H1 (cell line): ENCODE measurements at regions not wholly inside any gene's neighbourhood (a gene's known extent, or its start where the extent isn't known, plus 50 kb on each side); places are given as distances from the start of the nearest gene placed in this dataset.

Experiments
- CTCF ChIA-PET: fragments of 300-600 bp; sonication (Branson Sonifier 250); formaldehyde crosslinking; loops from one replicate; lab custom pipeline; 2021; ENCODE audit not compliant: partially characterized antibody; lab: Charles Lee
- POLR2A ChIA-PET: fragments of 300-600 bp; sonication (Branson Sonifier 250); formaldehyde crosslinking; loops from one replicate; lab custom pipeline; 2021; ENCODE audit warnings: inconsistent platforms; ENCODE audit not compliant: partially characterized antibody; lab: Charles Lee
- DNase-seq, 2 experiments: peaks; one replicate each; pipeline versions ENCODE4 v3.0.0 to v3.0.0-alpha.2; 2010 to 2022; ENCODE audit warnings: low spot score in 2 of 2, low read depth in 1 of 2, mixed read lengths in 1 of 2
- FAIRE-seq: peaks from 2 replicates; lab custom pipeline; 2011; peaks lifted over from hg19 to GRCh38; lab: Jason Lieb, UNC
- H2AFZ ChIP-seq: 2 replicates; pipeline ENCODE4 v1.8.1; 2012; ENCODE audit warnings: low read length, inconsistent platforms
- H2AK5ac ChIP-seq: 2 replicates; pipeline ENCODE4 v1.6.1; 2013; ENCODE audit warnings: low read depth, low read length
- H2BK120ac ChIP-seq: replicated peaks from 2 replicates; pipeline ENCODE3; 2013; ENCODE audit warnings: low read depth, low read length, inconsistent platforms
- H2BK12ac ChIP-seq: 2 replicates; pipeline ENCODE4 v1.6.1; 2013; ENCODE audit warnings: low read depth, low read length
- H2BK15ac ChIP-seq: 2 replicates; pipeline ENCODE4 v1.6.1; 2013; ENCODE audit warnings: low read length
- H2BK20ac ChIP-seq: 2 replicates; pipeline ENCODE4 v1.6.1; 2013; ENCODE audit warnings: low read length
- H2BK5ac ChIP-seq: 2 replicates; pipeline ENCODE4 v1.6.1; 2013; ENCODE audit warnings: low read depth, low read length
- H3K14ac ChIP-seq: 2 replicates; pipeline ENCODE4 v1.6.1; 2013; ENCODE audit warnings: inconsistent platforms; ENCODE audit not compliant: insufficient read length
- H3K18ac ChIP-seq: 2 replicates; pipeline ENCODE4 v1.6.1; 2013; ENCODE audit warnings: low read length; ENCODE audit errors: extremely low read depth
- H3K23ac ChIP-seq: 2 replicates; pipeline ENCODE4 v1.6.1; 2013; ENCODE audit warnings: inconsistent platforms; ENCODE audit not compliant: insufficient read length
- H3K23me2 ChIP-seq: 2 replicates; pipeline ENCODE4 v1.6.1; 2013; ENCODE audit warnings: low read depth, low read length
- H3K27ac ChIP-seq: 2 replicates; pipeline ENCODE4 v1.6.1; 2011; ENCODE audit warnings: low read depth, low read length, inconsistent platforms
- H3K27me3 ChIP-seq, 4 experiments: replicated peaks in 1 of 4; 1 replicate in 1 of 4; 2 replicates in 3 of 4; pipeline versions ENCODE4 v1.6.1 to v1.8.1; 2011 to 2013; ENCODE audit warnings: low read length in 3 of 4, mild to moderate bottlenecking in 3 of 4, inconsistent platforms in 2 of 4, mixed read lengths in 2 of 4, moderate library complexity in 1 of 4; ENCODE audit not compliant: control insufficient read depth in 3 of 4, insufficient read depth in 3 of 4; ENCODE audit errors: extremely low read depth in 1 of 4
- H3K36me3 ChIP-seq, 4 experiments: 2 replicates each; pipeline versions ENCODE4 v1.6.1 to v1.8.1; 2011 to 2013; ENCODE audit warnings: mild to moderate bottlenecking in 4 of 4, low read length in 3 of 4, moderate library complexity in 2 of 4, control low read depth in 1 of 4, inconsistent platforms in 1 of 4; ENCODE audit not compliant: insufficient read depth in 4 of 4, control insufficient read depth in 2 of 4
- H3K4ac ChIP-seq: replicated peaks from 2 replicates; pipeline ENCODE3; 2013; ENCODE audit warnings: low read length, low read depth, mixed read lengths, inconsistent platforms; ENCODE audit not compliant: insufficient read length
- H3K4me1 ChIP-seq, 4 experiments: replicated peaks in 1 of 4; 1 replicate in 1 of 4; 2 replicates in 3 of 4; pipeline versions ENCODE4 v1.6.1 to v1.8.1; 2011 to 2013; ENCODE audit warnings: low read length in 3 of 4, inconsistent platforms in 2 of 4, mixed read lengths in 1 of 4; ENCODE audit not compliant: insufficient read depth in 4 of 4, control insufficient read depth in 3 of 4
- H3K4me2 ChIP-seq, 2 experiments: 2 replicates each; pipeline versions ENCODE4 v1.6.1 to v1.8.1; 2011 to 2013; ENCODE audit warnings: low read depth in 2 of 2, low read length in 2 of 2, control low read depth in 1 of 2, inconsistent platforms in 1 of 2, mild to moderate bottlenecking in 1 of 2; ENCODE audit not compliant: insufficient read depth in 1 of 2
- H3K4me3 ChIP-seq, 4 experiments: fragments of 200-600, 300-600 bp in 1 of 4; sonication (generic), shearing (Covaris generic), sonication (Bioruptor Twin) in 1 of 4; 2 replicates each; pipeline versions ENCODE4 v1.5.1 to v1.8.1; 2011 to 2016; ENCODE audit warnings: low read length in 4 of 4, low read depth in 3 of 4, control low read depth in 2 of 4, inconsistent platforms in 2 of 4, mild to moderate bottlenecking in 2 of 4, mixed read lengths in 1 of 4, moderate library complexity in 1 of 4; ENCODE audit not compliant: insufficient read depth in 2 of 4; ENCODE audit errors: extremely low read depth in 1 of 4
- H3K56ac ChIP-seq: replicated peaks from 2 replicates; pipeline ENCODE3; 2013; ENCODE audit warnings: low read depth, mild to moderate bottlenecking, mixed read lengths, low read length, inconsistent platforms; ENCODE audit not compliant: insufficient read length
- H3K79me1 ChIP-seq: 2 replicates; pipeline ENCODE4 v1.6.1; 2013; ENCODE audit warnings: low read depth, low read length, control low read depth
- H3K79me2 ChIP-seq, 2 experiments: 2 replicates each; pipeline versions ENCODE4 v1.6.1 to v1.8.1; 2012 to 2013; ENCODE audit warnings: low read length in 2 of 2, mild to moderate bottlenecking in 2 of 2, inconsistent platforms in 1 of 2; ENCODE audit not compliant: insufficient read depth in 2 of 2, control insufficient read depth in 1 of 2
- H3K9ac ChIP-seq, 4 experiments: replicated peaks in 1 of 4; 1 replicate in 1 of 4; 2 replicates in 3 of 4; pipeline versions ENCODE4 v1.6.1 to v1.8.1; 2011 to 2013; ENCODE audit warnings: low read depth in 3 of 4, low read length in 3 of 4, control low read depth in 2 of 4, mild to moderate bottlenecking in 2 of 4, moderate library complexity in 2 of 4, inconsistent platforms in 1 of 4; ENCODE audit errors: extremely low read depth in 1 of 4
- H3K9me3 ChIP-seq, 2 experiments: 2 replicates each; pipeline versions ENCODE4 v1.6.1 to v1.8.1; 2012 to 2013; ENCODE audit warnings: mild to moderate bottlenecking in 2 of 2, moderate library complexity in 2 of 2, control low read depth in 1 of 2, inconsistent platforms in 1 of 2, low read depth in 1 of 2, low read length in 1 of 2, mixed read lengths in 1 of 2; ENCODE audit not compliant: insufficient read depth in 2 of 2
- H4K20me1 ChIP-seq, 2 experiments: replicated peaks in 1 of 2; 2 replicates each; pipeline versions ENCODE3 to v1.8.1; 2011 to 2013; ENCODE audit warnings: inconsistent platforms in 2 of 2, low read length in 2 of 2, mild to moderate bottlenecking in 1 of 2; ENCODE audit not compliant: insufficient read depth in 2 of 2, control insufficient read depth in 1 of 2
- H4K5ac ChIP-seq: 2 replicates; pipeline ENCODE4 v1.6.1; 2013; ENCODE audit warnings: low read length, low read depth, mixed read lengths, inconsistent platforms; ENCODE audit not compliant: insufficient read length
- H4K8ac ChIP-seq: 2 replicates; pipeline ENCODE4 v1.8.0; 2013; ENCODE audit warnings: mild to moderate bottlenecking, moderate library complexity, low read length, inconsistent platforms; ENCODE audit not compliant: insufficient read depth; ENCODE audit errors: extremely low read depth
- H4K91ac ChIP-seq: replicated peaks from 2 replicates; pipeline ENCODE3; 2013; ENCODE audit warnings: low read length, mixed read lengths, inconsistent platforms; ENCODE audit not compliant: insufficient read length
- NRF1 ChIP-seq: IDR thresholded peaks from 2 replicates; pipeline ENCODE4 v1.6.1; 2011; ENCODE audit warnings: mild to moderate bottlenecking, low read depth, low read length, improper control_type of control experiment
- SAP30 ChIP-seq: fragments of 300-600 bp; sonication (generic); IDR thresholded peaks from 2 replicates; pipeline ENCODE4 v1.7.1; 2012; ENCODE audit warnings: low read length, moderate library complexity, mild to moderate bottlenecking, inconsistent platforms; ENCODE audit not compliant: insufficient read depth, insufficient replicate concordance
- SP1 ChIP-seq: IDR thresholded peaks from 2 replicates; pipeline ENCODE4 v1.6.1; 2011; ENCODE audit warnings: low read depth, low read length
- WGBS, 2 experiments: shearing (Covaris generic) in 1 of 2; methylation state at CpG; one replicate each; pipeline versions ENCODE4 v1.1.6 to v1.1.7; 2013 to 2015; ENCODE audit warnings: low lambda C conversion rate in 2 of 2, mixed read lengths in 2 of 2, inconsistent platforms in 1 of 2, low coverage in 1 of 2, missing lambda C conversion rate in 1 of 2; ENCODE audit not compliant: insufficient replicate concordance in 2 of 2, insufficient coverage in 1 of 2, insufficient read length in 1 of 2; ENCODE audit errors: extremely low coverage in 1 of 2, missing lambda C conversion rate in 1 of 2; 5-methylcytosine and 5-hydroxymethylcytosine counted together

DNA sequence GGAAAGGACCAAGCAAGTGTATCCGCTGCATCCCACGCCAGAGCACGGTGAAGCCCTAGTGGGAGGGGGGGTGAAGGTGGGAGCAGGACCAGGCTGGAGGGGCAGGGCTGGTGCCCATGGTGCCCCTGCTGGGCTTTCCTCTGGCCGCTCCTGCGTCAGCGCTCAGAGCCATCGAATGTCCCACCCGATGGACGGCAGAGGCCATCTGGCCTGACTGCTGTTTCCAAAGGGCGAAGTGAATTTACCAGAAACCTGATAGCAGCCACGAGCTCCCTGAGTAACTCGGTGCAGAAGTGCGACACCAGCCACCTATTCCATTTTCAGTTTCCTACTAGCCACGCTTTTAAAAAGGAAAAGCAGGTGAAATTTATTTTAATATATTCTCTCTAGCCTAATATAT lies 203.6 kb upstream of the CIBAR2 start:
- Histone ChIP-seq H3K36me3 (no peaks in the 10 kb centered on the region), H2BK12ac (no peak overlapping the region; the same call in 1 of the 2 replicates), H3K79me2 (no peaks in the 10 kb centered on the region), H3K18ac (no peak overlapping the region), H3K9me3 (no peaks in the 10 kb centered on the region), H4K8ac (no peak overlapping the region), H3K56ac (no peak overlapping the region), H3K14ac (no peak overlapping the region), H3K23ac (no peak overlapping the region), H3K4me3 (no peak overlapping the region), H2BK120ac (no peak overlapping the region), H3K23me2 (no peaks in the 10 kb centered on the region), H3K27me3 (no peaks in the 10 kb centered on the region), H2BK15ac (no peak overlapping the region), H2AFZ (no peak overlapping the region), H4K5ac (no peak overlapping the region), H3K27ac (no peak overlapping the region), H3K4ac (no peak overlapping the region), H2AK5ac (no peak overlapping the region), H3K79me1 (peaks cover 3% of the 10 kb centered on the region), H3K4me1 (peaks cover 4 to 40% (median 29%) of the 10 kb centered on the region in 4 experiments), H4K91ac (peak overlapping the region; percentile 32), H3K9ac (no peak overlapping the region), H3K4me2 (no peak overlapping the region), H4K20me1 (peaks cover 0 to 3% of the 10 kb centered on the region in 2 experiments), H2BK5ac (no peak overlapping the region), H2BK20ac (no peak overlapping the region)
- CTCF ChIA-PET, result interaction anchor here (0.7 kb wide), 2 partner anchors 8 to 12 kb away, joined by 3 to 5 read pairs; no protein-coding TSS in a partner anchor
- WGBS, 2 experiments, result 87% methylated on average over 14 of the region's 14 CpGs; no CpG with 5 or more reads in 1 of the 2 experiments
- POLR2A ChIA-PET, result interaction anchor here (1.0 kb wide), 1 partner anchor 12 kb away, joined by 3 read pairs; no protein-coding TSS in a partner anchor
- DNase-seq, result no peak
- FAIRE-seq, result no peak
- TF ChIP-seq SP1 (no peak), SAP30 (no peak), NRF1 (no peak)
